HCT116 (cell line): ENCODE measurements at regions not wholly inside any gene's neighbourhood (a gene's known extent, or its start where the extent isn't known, plus 50 kb on each side); places are given as distances from the start of the nearest gene placed in this dataset.
"Not testable (repeated sequence)": the region's sequence is repeated elsewhere in the genome, so short reads cannot be mapped to it uniquely, and the experiment has no call there.

Source experiments
- ATF3 ChIP-seq: IDR thresholded peaks from 2 replicates; pipeline ENCODE4 v1.6.1; 2012
- CBX3 ChIP-seq: IDR thresholded peaks from 2 replicates; pipeline ENCODE4 v1.6.1; 2012; ENCODE audit warnings: low read depth
- CEBPB ChIP-seq: IDR thresholded peaks from 2 replicates; pipeline ENCODE4 v1.6.1; 2012; ENCODE audit warnings: low read depth
- CTCF ChIP-seq, 3 experiments: fragments of 200-600 bp in 1 of 3; sonication (generic) in 1 of 3; IDR thresholded peaks in 2 of 3; conservative IDR thresholded peaks in 1 of 3; 2 replicates each; pipeline ENCODE4 v1.5.1; 2012 to 2017; ENCODE audit warnings: low read depth in 2 of 3, low read length in 2 of 3, antibody characterized with exemption in 1 of 3, borderline replicate concordance in 1 of 3, control low read depth in 1 of 3, mild to moderate bottlenecking in 1 of 3, mixed read lengths in 1 of 3, mixed run types in 1 of 3, moderate library complexity in 1 of 3; ENCODE audit not compliant: insufficient read depth in 1 of 3
- EZH2 ChIP-seq: fragments of 200-600 bp; sonication (generic); IDR thresholded peaks from 2 replicates; pipeline ENCODE4 v1.6.1; 2017; ENCODE audit warnings: antibody characterized with exemption, mixed run types
- EZH2phosphoT487 ChIP-seq: fragments of 200-600 bp; IDR thresholded peaks from 2 replicates; pipeline ENCODE4 v1.6.1; 2018; ENCODE audit warnings: antibody characterized with exemption, borderline replicate concordance
- JUND ChIP-seq: IDR thresholded peaks from 2 replicates; pipeline ENCODE4 v1.6.1; 2012
- POLR2A ChIP-seq: IDR thresholded peaks from 2 replicates; pipeline ENCODE4 v1.7.0; 2011; ENCODE audit warnings: borderline replicate concordance; ENCODE audit not compliant: insufficient read depth, insufficient read length; ENCODE audit errors: extremely low read depth
- POLR2AphosphoS5 ChIP-seq: IDR thresholded peaks from 2 replicates; pipeline ENCODE4 v1.6.1; 2011; ENCODE audit warnings: mild to moderate bottlenecking, low read depth, low read length, moderate library complexity
- YY1 ChIP-seq: IDR thresholded peaks from 2 replicates; pipeline ENCODE4 v1.6.1; 2011; ENCODE audit warnings: low read length, low read depth, moderate library complexity, mild to moderate bottlenecking; ENCODE audit not compliant: insufficient replicate concordance; ENCODE audit errors: extremely low read depth
- ZNF274 ChIP-seq: fragments of 200-500 bp; sonication (Bioruptor generic); IDR thresholded peaks from 2 replicates; pipeline ENCODE4 v1.6.1; 2014; ENCODE audit warnings: mild to moderate bottlenecking, low read depth, low read length, inconsistent platforms
- TF ChIP-seq, protein P1 (sequence below): IDR thresholded peaks from 2 replicates; pipeline ENCODE4 v1.6.1; 2012; ENCODE audit warnings: low read depth
- TF ChIP-seq, protein P2 (sequence below): IDR thresholded peaks from 2 replicates; pipeline ENCODE4 v1.6.1; 2012

- not testable (repeated sequence) for TF ChIP-seq CTCF (IDR thresholded peaks at IDR 0.05 in 2 of 3, conservative IDR thresholded peaks at IDR 0.05 in 1 of 3; ENCODE audit: borderline replicate concordance in 1 of 3, insufficient read depth in 1 of 3, low read depth in 2 of 3, low read length in 2 of 3); YY1; JUND; POLR2AphosphoS5; ATF3; CEBPB; CBX3; POLR2A; EZH2phosphoT487; ZNF274; EZH2
- TF ChIP-seq, protein P1, sequence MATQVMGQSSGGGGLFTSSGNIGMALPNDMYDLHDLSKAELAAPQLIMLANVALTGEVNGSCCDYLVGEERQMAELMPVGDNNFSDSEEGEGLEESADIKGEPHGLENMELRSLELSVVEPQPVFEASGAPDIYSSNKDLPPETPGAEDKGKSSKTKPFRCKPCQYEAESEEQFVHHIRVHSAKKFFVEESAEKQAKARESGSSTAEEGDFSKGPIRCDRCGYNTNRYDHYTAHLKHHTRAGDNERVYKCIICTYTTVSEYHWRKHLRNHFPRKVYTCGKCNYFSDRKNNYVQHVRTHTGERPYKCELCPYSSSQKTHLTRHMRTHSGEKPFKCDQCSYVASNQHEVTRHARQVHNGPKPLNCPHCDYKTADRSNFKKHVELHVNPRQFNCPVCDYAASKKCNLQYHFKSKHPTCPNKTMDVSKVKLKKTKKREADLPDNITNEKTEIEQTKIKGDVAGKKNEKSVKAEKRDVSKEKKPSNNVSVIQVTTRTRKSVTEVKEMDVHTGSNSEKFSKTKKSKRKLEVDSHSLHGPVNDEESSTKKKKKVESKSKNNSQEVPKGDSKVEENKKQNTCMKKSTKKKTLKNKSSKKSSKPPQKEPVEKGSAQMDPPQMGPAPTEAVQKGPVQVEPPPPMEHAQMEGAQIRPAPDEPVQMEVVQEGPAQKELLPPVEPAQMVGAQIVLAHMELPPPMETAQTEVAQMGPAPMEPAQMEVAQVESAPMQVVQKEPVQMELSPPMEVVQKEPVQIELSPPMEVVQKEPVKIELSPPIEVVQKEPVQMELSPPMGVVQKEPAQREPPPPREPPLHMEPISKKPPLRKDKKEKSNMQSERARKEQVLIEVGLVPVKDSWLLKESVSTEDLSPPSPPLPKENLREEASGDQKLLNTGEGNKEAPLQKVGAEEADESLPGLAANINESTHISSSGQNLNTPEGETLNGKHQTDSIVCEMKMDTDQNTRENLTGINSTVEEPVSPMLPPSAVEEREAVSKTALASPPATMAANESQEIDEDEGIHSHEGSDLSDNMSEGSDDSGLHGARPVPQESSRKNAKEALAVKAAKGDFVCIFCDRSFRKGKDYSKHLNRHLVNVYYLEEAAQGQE = not testable (repeated sequence)
- TF ChIP-seq, protein P2, sequence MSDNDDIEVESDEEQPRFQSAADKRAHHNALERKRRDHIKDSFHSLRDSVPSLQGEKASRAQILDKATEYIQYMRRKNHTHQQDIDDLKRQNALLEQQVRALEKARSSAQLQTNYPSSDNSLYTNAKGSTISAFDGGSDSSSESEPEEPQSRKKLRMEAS = not testable (repeated sequence)
Measured at GRCh38 chr2:55793602-55794001, 100.0 kb upstream of the PNPT1 start.
